ENCODE measurements at regions not wholly inside any gene's neighbourhood (a gene's known extent, or its start where the extent isn't known, plus 50 kb on each side); places are given as distances from the start of the nearest gene placed in this dataset.

- Histone ChIP-seq H3K4me1 (ENCODE audit: insufficient read depth, low read length) (no peaks in the 10 kb centered on the region), H4K20me1 (ENCODE audit: control insufficient read depth, insufficient read depth, insufficient read length) (no peaks in the 10 kb centered on the region), H3K79me2 (ENCODE audit: insufficient read depth, low read length) (no peaks in the 10 kb centered on the region), H4K8ac (replicated peaks; ENCODE audit: insufficient read length, low read depth, low read length) (no peak overlapping the region), H2BK15ac (ENCODE audit: low read depth, low read length) (no peak overlapping the region), H2BK5ac (ENCODE audit: insufficient read length, low read length) (no peak overlapping the region), H2AK5ac (ENCODE audit: insufficient read length, low read length) (no peak overlapping the region), H4K91ac (ENCODE audit: insufficient read length, low read depth, low read length) (no peak overlapping the region), H3K23me2 (ENCODE audit: insufficient read length, low read depth, low read length, poor library complexity, severe bottlenecking) (no peaks in the 10 kb centered on the region), H3K79me1 (ENCODE audit: insufficient read depth, low read depth, low read length, poor library complexity, severe bottlenecking) (no peaks in the 10 kb centered on the region), H3K56ac (ENCODE audit: insufficient read length, low read depth, low read length) (no peak overlapping the region), H4K5ac (ENCODE audit: insufficient read length, low read depth, low read length) (no peak overlapping the region), H2BK20ac (ENCODE audit: low read depth, low read length, poor library complexity, severe bottlenecking) (no peak overlapping the region), H3K23ac (ENCODE audit: insufficient read length, low read depth, low read length) (no peak overlapping the region), H2BK120ac (ENCODE audit: low read depth, low read length, poor library complexity, severe bottlenecking) (no peak overlapping the region), H3T11ph (ENCODE audit: low read length) (no peak overlapping the region), H3K27me3 (ENCODE audit: insufficient read depth, low read length) (no peaks in the 10 kb centered on the region), H2AFZ (ENCODE audit: low read length) (no peak overlapping the region), H3K9me3 (ENCODE audit: control insufficient read depth, low read depth, low read length) (no peaks in the 10 kb centered on the region), H3K14ac (ENCODE audit: insufficient read depth, low read length) (no peak overlapping the region), H2BK12ac (ENCODE audit: insufficient read length, low read depth, low read length) (no peak overlapping the region), H3K4ac (ENCODE audit: low read depth, low read length) (no peak overlapping the region), H3K4me2 (ENCODE audit: insufficient read depth, insufficient read length, low read length) (no peak overlapping the region), H3K9ac (ENCODE audit: extremely low read depth, insufficient read length, low read length) (no peak overlapping the region), H3K18ac (ENCODE audit: insufficient read length, low read depth, low read length) (no peak overlapping the region), H3K27ac (ENCODE audit: insufficient read length, low read depth, low read length) (no peak overlapping the region)
- Mint-ChIP-seq H3K27ac (no peak overlapping the region), H3K4me1 (peaks cover 0 to 4% of the 10 kb centered on the region in 2 experiments; a peak in 2 of 4 replicates), H3K9me3 (peaks cover 0 to 3% of the 10 kb centered on the region in 2 experiments; a peak in 3 of 5 replicates), H3K4me3 (no peak overlapping the region), H3K36me3 (ENCODE audit: insufficient read depth in 1 of 3, low read depth in 3 of 3) (peaks cover 0 to 6% (median 0%) of the 10 kb centered on the region in 3 experiments; a peak in 1 of 7 replicates), H3K27me3 (ENCODE audit: low read depth) (no peaks in the 10 kb centered on the region)
- no CpG with 5 or more reads among the region's 7 CpGs for WGBS (ENCODE audit: extremely low coverage, insufficient read length, low lambda C conversion rate)
- no peak for DNase-seq
- TF ChIP-seq, protein P1, sequence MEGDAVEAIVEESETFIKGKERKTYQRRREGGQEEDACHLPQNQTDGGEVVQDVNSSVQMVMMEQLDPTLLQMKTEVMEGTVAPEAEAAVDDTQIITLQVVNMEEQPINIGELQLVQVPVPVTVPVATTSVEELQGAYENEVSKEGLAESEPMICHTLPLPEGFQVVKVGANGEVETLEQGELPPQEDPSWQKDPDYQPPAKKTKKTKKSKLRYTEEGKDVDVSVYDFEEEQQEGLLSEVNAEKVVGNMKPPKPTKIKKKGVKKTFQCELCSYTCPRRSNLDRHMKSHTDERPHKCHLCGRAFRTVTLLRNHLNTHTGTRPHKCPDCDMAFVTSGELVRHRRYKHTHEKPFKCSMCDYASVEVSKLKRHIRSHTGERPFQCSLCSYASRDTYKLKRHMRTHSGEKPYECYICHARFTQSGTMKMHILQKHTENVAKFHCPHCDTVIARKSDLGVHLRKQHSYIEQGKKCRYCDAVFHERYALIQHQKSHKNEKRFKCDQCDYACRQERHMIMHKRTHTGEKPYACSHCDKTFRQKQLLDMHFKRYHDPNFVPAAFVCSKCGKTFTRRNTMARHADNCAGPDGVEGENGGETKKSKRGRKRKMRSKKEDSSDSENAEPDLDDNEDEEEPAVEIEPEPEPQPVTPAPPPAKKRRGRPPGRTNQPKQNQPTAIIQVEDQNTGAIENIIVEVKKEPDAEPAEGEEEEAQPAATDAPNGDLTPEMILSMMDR (conservative IDR thresholded peaks at IDR 0.05): no peak
Observed at GRCh38 chrX:7514871-7515599, 327.9 kb upstream of the VCX start.

All from H9 (cell line).